ENCODE measurements at regions not wholly inside any gene's neighbourhood (a gene's known extent, or its start where the extent isn't known, plus 50 kb on each side); places are given as distances from the start of the nearest gene placed in this dataset.

GRCh38 chr18:44625386-44625785 lies 55.3 kb upstream of the SETBP1 start:
- DNase-seq (ENCODE audit: low spot score) = no peak

GRCh38 chr18:44626236-44626635 lies 54.5 kb upstream of the SETBP1 start:
- no peak for DNase-seq (ENCODE audit: low spot score)

GRCh38 chr18:44626807-44627206 lies 53.9 kb upstream of the SETBP1 start:
- no peak for DNase-seq (ENCODE audit: low spot score)

- DNase-seq (ENCODE audit: low spot score) = no peak
Measured at GRCh38 chr18:44627280-44627679, 53.4 kb upstream of the SETBP1 start.

GRCh38 chr18:44629406-44629805 lies 51.3 kb upstream of the SETBP1 start:
- DNase-seq (ENCODE audit: low spot score) = no peak

GRCh38 chr18:44630118-44630517 lies 50.6 kb upstream of the SETBP1 start:
- DNase-seq (ENCODE audit: low spot score) = no peak
